ENCODE measurements at regions not wholly inside any gene's neighbourhood (a gene's known extent, or its start where the extent isn't known, plus 50 kb on each side); places are given as distances from the start of the nearest gene placed in this dataset.
A peak's percentile ranks its signal among the peaks of the same experiment; 100 is the strongest.
"Not testable (repeated sequence)": the region's sequence is repeated elsewhere in the genome, so short reads cannot be mapped to it uniquely, and the experiment has no call there.

DNA sequence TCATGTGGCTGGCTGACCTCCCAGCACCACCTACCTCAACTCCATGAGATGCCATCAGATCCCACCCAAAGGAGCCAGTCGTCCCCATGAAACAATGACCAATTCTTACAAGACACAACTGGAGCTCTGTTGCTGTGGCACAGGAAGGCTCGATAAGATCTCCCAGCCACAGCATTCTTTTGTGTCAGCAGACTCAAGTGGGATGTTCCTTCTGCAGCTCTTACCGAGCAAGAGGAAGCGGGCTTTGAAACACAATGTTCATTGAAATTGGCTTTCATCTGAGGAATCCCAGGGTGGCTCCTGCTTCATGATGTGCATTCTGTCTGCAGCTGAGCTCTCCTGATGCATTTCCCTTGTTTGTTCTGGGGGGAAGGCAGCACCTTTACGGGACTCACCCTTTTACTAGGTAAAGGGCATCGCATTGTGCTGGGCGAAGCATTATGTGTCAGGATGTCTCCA lies 222.0 kb upstream of the SGK1 start:
- no peak for DNase-seq (ENCODE audit: extremely low read depth, low read depth)
- TF ChIP-seq CTCF (IDR thresholded peaks at IDR 0.05; ENCODE audit: low read depth, low read length): no peak

DNA sequence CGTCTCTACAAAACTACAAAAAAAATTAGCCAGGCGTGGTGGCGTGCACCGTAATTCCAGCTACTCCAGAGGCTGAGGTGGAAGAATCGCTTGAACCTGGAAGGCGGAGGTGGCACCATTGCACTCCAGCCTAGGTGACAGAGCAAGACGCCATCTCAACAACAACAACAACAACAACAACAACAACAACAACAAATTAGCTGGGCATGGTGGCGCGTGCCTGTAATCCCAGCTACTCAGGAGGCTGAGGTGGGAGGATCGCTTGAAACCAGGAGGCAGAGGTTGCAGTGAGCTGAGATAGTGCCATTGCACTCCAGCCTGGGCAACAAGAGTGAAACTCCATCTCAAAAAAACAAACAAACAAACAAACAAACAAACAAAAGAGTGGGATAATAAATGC lies 219.9 kb upstream of the SGK1 start:
- DNase-seq (ENCODE audit: extremely low read depth, low read depth): not testable (repeated sequence)

DNA sequence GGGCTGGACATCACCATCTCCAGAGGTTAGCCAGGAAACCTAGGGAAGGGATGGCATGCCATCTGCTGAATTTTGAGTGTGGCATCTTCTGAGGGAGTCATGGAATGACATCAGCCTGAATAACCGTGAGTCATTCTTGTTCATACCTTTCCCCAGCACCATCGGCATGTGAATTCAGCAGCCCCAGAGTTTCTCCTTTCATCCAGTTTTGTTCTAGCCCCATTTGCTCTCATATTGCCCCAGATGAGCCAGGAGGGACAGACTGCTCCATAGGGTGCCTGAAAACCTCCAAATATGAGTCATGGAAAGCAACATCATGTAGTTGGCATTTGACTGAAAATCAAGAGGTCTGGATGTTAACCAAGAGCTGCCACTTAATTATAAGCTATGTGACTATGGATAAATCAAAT lies 219.2 kb upstream of the SGK1 start:
- DNase-seq (ENCODE audit: extremely low read depth, low read depth): peak; percentile 44
- no peak for TF ChIP-seq CTCF (IDR thresholded peaks at IDR 0.05; ENCODE audit: low read depth, low read length)

GRCh38 chr6:134535831-134536230 lies 217.9 kb upstream of the SGK1 start:
- TF ChIP-seq CTCF (IDR thresholded peaks at IDR 0.05; ENCODE audit: low read depth, low read length): no peak
- no peak for DNase-seq (ENCODE audit: extremely low read depth, low read depth)

GRCh38 chr6:134534708-134535149 lies 216.8 kb upstream of the SGK1 start:
- no peak for DNase-seq (ENCODE audit: extremely low read depth, low read depth)
- TF ChIP-seq CTCF (IDR thresholded peaks at IDR 0.05; ENCODE audit: low read depth, low read length): no peak

- TF ChIP-seq CTCF (IDR thresholded peaks at IDR 0.05; ENCODE audit: low read depth, low read length): no peak
- DNase-seq (ENCODE audit: extremely low read depth, low read depth): no peak
Observed at GRCh38 chr6:134533991-134534390, 216.1 kb upstream of the SGK1 start.

- TF ChIP-seq CTCF (IDR thresholded peaks at IDR 0.05; ENCODE audit: low read depth, low read length): no peak
- no peak for DNase-seq (ENCODE audit: extremely low read depth, low read depth)
Observed at GRCh38 chr6:134532694-134533624, 215.0 kb upstream of the SGK1 start.

Data from AG09319 (cell line).